IPS-NIHi7 (cell line): ENCODE measurements at regions not wholly inside any gene's neighbourhood (a gene's known extent, or its start where the extent isn't known, plus 50 kb on each side); places are given as distances from the start of the nearest gene placed in this dataset.

Experiments used
- DNase-seq: peaks from one replicate; pipeline ENCODE4 v3.0.0; 2012; ENCODE audit warnings: mixed read lengths; ENCODE audit errors: extremely low spot score

GRCh38 chr4:115356176-115356575 lies 242.8 kb upstream of the NDST4 start:
- DNase-seq, result no peak

GRCh38 chr4:115355329-115355728 lies 241.9 kb upstream of the NDST4 start:
- no peak for DNase-seq

- no peak for DNase-seq
Measured at GRCh38 chr4:115353370-115353769, 239.9 kb upstream of the NDST4 start.

- no peak for DNase-seq
Measured at GRCh38 chr4:115343171-115343570, 229.8 kb upstream of the NDST4 start.

GRCh38 chr4:115334736-115335411 lies 221.5 kb upstream of the NDST4 start:
- no peak for DNase-seq

GRCh38 chr4:115332078-115332477 lies 218.7 kb upstream of the NDST4 start:
- DNase-seq, result no peak

- DNase-seq, result no peak
Measured at GRCh38 chr4:115331241-115331640, 217.8 kb upstream of the NDST4 start.

GRCh38 chr4:115325836-115326235 lies 212.4 kb upstream of the NDST4 start:
- no peak for DNase-seq

GRCh38 chr4:115323106-115323707 lies 209.8 kb upstream of the NDST4 start:
- no peak for DNase-seq

GRCh38 chr4:115315182-115315581 lies 201.8 kb upstream of the NDST4 start:
- no peak for DNase-seq

GRCh38 chr4:115310641-115311040 lies 197.2 kb upstream of the NDST4 start:
- no peak for DNase-seq

GRCh38 chr4:115294717-115295116 lies 181.3 kb upstream of the NDST4 start:
- DNase-seq, result no peak

- no peak for DNase-seq
Measured at GRCh38 chr4:115293093-115293462, 179.7 kb upstream of the NDST4 start.

- DNase-seq, result no peak
Measured at GRCh38 chr4:115292320-115293092, 179.1 kb upstream of the NDST4 start.

- no peak for DNase-seq
Measured at GRCh38 chr4:115287426-115287825, 174.0 kb upstream of the NDST4 start.

- no peak for DNase-seq
Measured at GRCh38 chr4:115279330-115279729, 165.9 kb upstream of the NDST4 start.

GRCh38 chr4:115278830-115279229 lies 165.4 kb upstream of the NDST4 start:
- no peak for DNase-seq

GRCh38 chr4:115275615-115276014 lies 162.2 kb upstream of the NDST4 start:
- no peak for DNase-seq

GRCh38 chr4:115274545-115274944 lies 161.1 kb upstream of the NDST4 start:
- DNase-seq, result no peak

GRCh38 chr4:115272594-115272993 lies 159.2 kb upstream of the NDST4 start:
- DNase-seq, result no peak

GRCh38 chr4:115272185-115272584 lies 158.8 kb upstream of the NDST4 start:
- no peak for DNase-seq

GRCh38 chr4:115260195-115260594 lies 146.8 kb upstream of the NDST4 start:
- no peak for DNase-seq

GRCh38 chr4:115259642-115260041 lies 146.2 kb upstream of the NDST4 start:
- no peak for DNase-seq
